ENCODE measurements at regions not wholly inside any gene's neighbourhood (a gene's known extent, or its start where the extent isn't known, plus 50 kb on each side); places are given as distances from the start of the nearest gene placed in this dataset.

GRCh38 chr10:128921389-128922022 lies 545.5 kb upstream of the MGMT start:
- no peak for DNase-seq

GRCh38 chr10:128922172-128922571 lies 544.9 kb upstream of the MGMT start:
- DNase-seq = no peak

- no peak for DNase-seq
These were observed 544.3 kb upstream of the MGMT start for GRCh38 chr10:128922619-128923196.

GRCh38 chr10:128924918-128925317 lies 542.1 kb upstream of the MGMT start:
- DNase-seq = no peak

GRCh38 chr10:128926711-128927110 lies 540.3 kb upstream of the MGMT start:
- no peak for DNase-seq

- peak; percentile 61 for DNase-seq
These were observed 539.4 kb upstream of the MGMT start for GRCh38 chr10:128927497-128928161.

GRCh38 chr10:128928231-128928836 lies 538.7 kb upstream of the MGMT start:
- DNase-seq = no peak

- DNase-seq = peak; percentile 41
These were observed 537.9 kb upstream of the MGMT start for GRCh38 chr10:128929131-128929530.

GRCh38 chr10:128929767-128930166 lies 537.3 kb upstream of the MGMT start:
- DNase-seq = peak; percentile 20

GRCh38 chr10:128930515-128930914 lies 536.5 kb upstream of the MGMT start:
- no peak for DNase-seq

- DNase-seq = no peak
These were observed 534.8 kb upstream of the MGMT start for GRCh38 chr10:128932071-128932820.

GRCh38 chr10:128934492-128934891 lies 532.5 kb upstream of the MGMT start:
- DNase-seq = no peak

- DNase-seq = no peak
These were observed 530.6 kb upstream of the MGMT start for GRCh38 chr10:128936392-128936791.

GRCh38 chr10:128938558-128938957 lies 528.5 kb upstream of the MGMT start:
- DNase-seq = no peak

- no peak for DNase-seq
These were observed 527.0 kb upstream of the MGMT start for GRCh38 chr10:128940081-128940480.

GRCh38 chr10:128943111-128943510 lies 523.9 kb upstream of the MGMT start:
- no peak for DNase-seq

GRCh38 chr10:128945398-128945797 lies 521.6 kb upstream of the MGMT start:
- no peak for DNase-seq

- no peak for DNase-seq
These were observed 516.7 kb upstream of the MGMT start for GRCh38 chr10:128950159-128950915.

GRCh38 chr10:128950916-128951275 lies 516.1 kb upstream of the MGMT start:
- no peak for DNase-seq

GRCh38 chr10:128952856-128953255 lies 514.2 kb upstream of the MGMT start:
- DNase-seq = no peak

GRCh38 chr10:128956149-128956548 lies 510.9 kb upstream of the MGMT start:
- DNase-seq = no peak

GRCh38 chr10:128957221-128957620 lies 509.8 kb upstream of the MGMT start:
- no peak for DNase-seq

All from fibroblast of upper back skin (primary cell).